HFFc6 (cell line): ENCODE measurements at regions not wholly inside any gene's neighbourhood (a gene's known extent, or its start where the extent isn't known, plus 50 kb on each side); places are given as distances from the start of the nearest gene placed in this dataset.

ENCODE experiments used
- DNase-seq: peaks from one replicate; pipeline ENCODE4 v3.0.0-alpha.2; 2018
- H3K27ac Mint-ChIP-seq: 2 replicates; pipeline ENCODE4 v1.8.0; 2020; ENCODE audit warnings: mild to moderate bottlenecking, mixed read lengths
- H3K27me3 Mint-ChIP-seq: 2 replicates; pipeline ENCODE4 v1.8.0; 2021; ENCODE audit warnings: mild to moderate bottlenecking, moderate library complexity, mixed read lengths; ENCODE audit not compliant: insufficient read depth
- H3K36me3 Mint-ChIP-seq: 2 replicates; pipeline ENCODE4 v1.8.0; 2021; ENCODE audit warnings: low read depth, mixed read lengths
- H3K4me1 Mint-ChIP-seq: 2 replicates; pipeline ENCODE4 v1.8.0; 2020; ENCODE audit warnings: low read depth, mixed read lengths
- H3K4me3 Mint-ChIP-seq: 2 replicates; pipeline ENCODE4 v1.8.0; 2020; ENCODE audit warnings: mild to moderate bottlenecking, moderate library complexity, mixed read lengths
- H3K9me3 Mint-ChIP-seq: 2 replicates; pipeline ENCODE4 v1.8.0; 2020; ENCODE audit warnings: mild to moderate bottlenecking, mixed read lengths
- CTCF ChIP-seq: fragments of 200-600 bp; sonication (generic); IDR thresholded peaks from 2 replicates; pipeline ENCODE4 v1.5.0; 2021; ENCODE audit warnings: antibody characterized with exemption, mild to moderate bottlenecking

- no peak overlapping the region for H3K4me3 Mint-ChIP-seq
- no peak for DNase-seq
- peaks cover 8% of the 10 kb centered on the region for H3K9me3 Mint-ChIP-seq
- H3K4me1 Mint-ChIP-seq = peaks cover 11% of the 10 kb centered on the region
- peaks cover 5% of the 10 kb centered on the region; the same call in 1 of the 2 replicates for H3K36me3 Mint-ChIP-seq
- H3K27ac Mint-ChIP-seq = no peak overlapping the region
- TF ChIP-seq CTCF = no peak
- H3K27me3 Mint-ChIP-seq = peaks cover 29% of the 10 kb centered on the region
Observed at GRCh38 chr4:4712800-4713528, 146.5 kb upstream of the MSX1 start.

- H3K4me1 Mint-ChIP-seq = peaks cover 7% of the 10 kb centered on the region
- peaks cover 25% of the 10 kb centered on the region for H3K27me3 Mint-ChIP-seq
- no peak overlapping the region for H3K27ac Mint-ChIP-seq
- H3K9me3 Mint-ChIP-seq = peaks cover 8% of the 10 kb centered on the region
- peaks cover 5% of the 10 kb centered on the region; the same call in 1 of the 2 replicates for H3K36me3 Mint-ChIP-seq
- DNase-seq = no peak
- H3K4me3 Mint-ChIP-seq = no peak overlapping the region
- no peak for TF ChIP-seq CTCF
Observed at GRCh38 chr4:4711902-4712301, 147.6 kb upstream of the MSX1 start.

DNA sequence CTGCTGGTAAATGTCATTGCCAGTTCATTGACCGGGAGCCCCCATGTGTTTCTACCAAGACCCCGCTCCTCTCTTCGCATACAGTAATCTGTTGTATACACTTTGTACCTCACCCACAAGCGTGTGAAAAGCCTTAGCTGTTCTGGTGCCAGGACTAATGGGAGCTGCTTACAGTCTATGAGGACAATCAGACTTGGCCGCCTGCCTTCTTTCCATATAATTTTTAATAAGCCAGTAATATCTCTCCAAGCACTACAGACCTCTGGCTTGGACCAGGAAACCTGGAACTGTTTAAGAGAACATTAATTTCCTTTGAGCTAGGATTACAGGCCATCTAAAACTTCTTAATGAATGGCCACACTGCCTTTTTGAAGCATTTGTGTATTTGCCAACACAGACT is 149.7 kb upstream of the MSX1 start:
- Mint-ChIP-seq H3K4me3 (no peak overlapping the region), H3K36me3 (peaks cover 5% of the 10 kb centered on the region; the same call in 1 of the 2 replicates), H3K27me3 (peaks cover 34% of the 10 kb centered on the region), H3K9me3 (peaks cover 8% of the 10 kb centered on the region), H3K27ac (no peak overlapping the region), H3K4me1 (peaks cover 7% of the 10 kb centered on the region)
- no peak for DNase-seq
- no peak for TF ChIP-seq CTCF

GRCh38 chr4:4704267-4704666 is 155.2 kb upstream of the MSX1 start:
- no peak for TF ChIP-seq CTCF
- Mint-ChIP-seq H3K36me3 (peaks cover 4% of the 10 kb centered on the region; the same call in 1 of the 2 replicates), H3K9me3 (peaks cover 8% of the 10 kb centered on the region), H3K4me1 (no peaks in the 10 kb centered on the region), H3K27ac (no peak overlapping the region), H3K27me3 (peaks cover 51% of the 10 kb centered on the region), H3K4me3 (no peak overlapping the region)
- DNase-seq = no peak

- no peaks in the 10 kb centered on the region; the same call in 1 of the 2 replicates for H3K9me3 Mint-ChIP-seq
- no peak overlapping the region for H3K4me3 Mint-ChIP-seq
- peaks cover 21% of the 10 kb centered on the region for H3K27me3 Mint-ChIP-seq
- no peaks in the 10 kb centered on the region for H3K36me3 Mint-ChIP-seq
- TF ChIP-seq CTCF = no peak
- no peak overlapping the region for H3K27ac Mint-ChIP-seq
- no peak for DNase-seq
- H3K4me1 Mint-ChIP-seq = peaks cover 20% of the 10 kb centered on the region
Observed at GRCh38 chr4:4697584-4697983, 155.7 kb upstream of the STX18 start.
